K562 (cell line): ENCODE measurements at regions not wholly inside any gene's neighbourhood (a gene's known extent, or its start where the extent isn't known, plus 50 kb on each side); places are given as distances from the start of the nearest gene placed in this dataset.
A peak's percentile ranks its signal among the peaks of the same experiment; 100 is the strongest.

Experiments used
- DMBX1 ChIP-seq: fragments of 250-450 bp; sonication (Bioruptor Pico); IDR thresholded peaks from 2 replicates; pipeline ENCODE4 v1.8.0; 2022; ENCODE audit warnings: inconsistent platforms, mild to moderate bottlenecking, moderate library complexity, borderline replicate concordance
- FOXJ2 ChIP-seq: fragments of 200-800 bp; sonication (Bioruptor generic); IDR thresholded peaks from 2 replicates; pipeline ENCODE4 v1.6.1; 2016; ENCODE audit warnings: missing genetic modification characterization, missing compliant biosample characterization
- GTF2A2 ChIP-seq: IDR thresholded peaks from 2 replicates; pipeline ENCODE4 v1.6.1; 2016; ENCODE audit warnings: mild to moderate bottlenecking, missing genetic modification characterization, missing compliant biosample characterization
- KLF16 ChIP-seq: IDR thresholded peaks from 2 replicates; pipeline ENCODE4 v1.6.1; 2016; ENCODE audit warnings: antibody characterized with exemption
- MAZ ChIP-seq, 2 experiments: fragments of 450-650 bp in 1 of 2; sonication (generic) in 1 of 2; formaldehyde crosslinking; IDR thresholded peaks in 1 of 2; conservative IDR thresholded peaks in 1 of 2; 2 replicates each; pipeline versions ENCODE4 v1.4.0 to v1.5.0; 2020; ENCODE audit warnings: mild to moderate bottlenecking in 1 of 2, missing genetic modification reagents in 1 of 2
- MBD1 ChIP-seq: fragments of 250-450 bp; sonication (Bioruptor Pico); IDR thresholded peaks from 2 replicates; pipeline ENCODE4 v1.8.0; 2022; ENCODE audit warnings: inconsistent platforms
- NFIC ChIP-seq: fragments of 450-650 bp; IDR thresholded peaks from 2 replicates; pipeline ENCODE4 v1.6.1; 2017; ENCODE audit warnings: mild to moderate bottlenecking, inconsistent platforms
- PHTF2 ChIP-seq: fragments of 250-450 bp; sonication (Bioruptor Pico); IDR thresholded peaks from 2 replicates; pipeline ENCODE4 v1.5.0; 2021; ENCODE audit warnings: mild to moderate bottlenecking
- SIX5 ChIP-seq, 2 experiments: IDR thresholded peaks; 2 replicates each; pipeline ENCODE4 v1.6.1; 2011; ENCODE audit warnings: low read length in 2 of 2, borderline replicate concordance in 1 of 2, low read depth in 1 of 2, mild to moderate bottlenecking in 1 of 2, moderate library complexity in 1 of 2; ENCODE audit not compliant: insufficient read depth in 1 of 2
- SPI1 ChIP-seq: IDR thresholded peaks from 2 replicates; pipeline ENCODE4 v1.6.1; 2011; ENCODE audit warnings: low read depth, low read length, control low read depth, borderline replicate concordance
- ZNF41 ChIP-seq: fragments of 250-450 bp; sonication (Bioruptor Pico); conservative IDR thresholded peaks from 2 replicates; pipeline ENCODE4 v1.4.0; 2020; ENCODE audit warnings: mild to moderate bottlenecking
- ZNF766 ChIP-seq: fragments of 200-800 bp; sonication (Bioruptor generic); conservative IDR thresholded peaks from 2 replicates; pipeline ENCODE4 v1.6.1; 2016; ENCODE audit warnings: missing genetic modification characterization, missing compliant biosample characterization

- TF ChIP-seq SIX5 (IDR thresholded peaks at IDR 0.05; ENCODE audit: borderline replicate concordance in 1 of 2, insufficient read depth in 1 of 2, low read depth in 1 of 2, low read length in 2 of 2) (no peak), MBD1 (CRISPR knock-in tag) (no peak), GTF2A2 (tag) (no peak), FOXJ2 (tag) (no peak), MAZ (CRISPR knock-in tag; conservative IDR thresholded peaks at IDR 0.05 in 1 of 2, IDR thresholded peaks at IDR 0.05 in 1 of 2) (peak in 1 of 2 experiments; percentile 17; a peak in 1 of 4 replicates), KLF16 (no peak), ZNF766 (CRISPR knock-in tag) (no peak), ZNF41 (CRISPR knock-in tag) (no peak), SPI1 (peak; percentile 52; the same call in 1 of the 2 replicates), NFIC (0 out of 2 replicates have a peak, but pooled peaks have one; percentile 5), PHTF2 (CRISPR knock-in tag) (no peak), DMBX1 (peak; percentile 25; the same call in 1 of the 2 replicates)
These were observed 435.4 kb downstream of the PTPRU start (continued) for GRCh38 chr1:29671446-29672356.
